Neural progenitor cell (in vitro differentiated cells): ENCODE measurements at regions not wholly inside any gene's neighbourhood (a gene's known extent, or its start where the extent isn't known, plus 50 kb on each side); places are given as distances from the start of the nearest gene placed in this dataset.

ENCODE experiments used
- CTCF ChIP-seq: fragments of 200-600 bp; sonication (generic); IDR thresholded peaks from 2 replicates; pipeline ENCODE4 v1.5.1; 2017; ENCODE audit warnings: antibody characterized with exemption, mild to moderate bottlenecking
- EZH2 ChIP-seq: fragments of 200-600 bp; sonication (generic); IDR thresholded peaks from 2 replicates; pipeline ENCODE4 v1.6.1; 2017; ENCODE audit warnings: antibody characterized with exemption, mild to moderate bottlenecking, moderate library complexity

- TF ChIP-seq CTCF (no peak), EZH2 (no peak)
Measured at GRCh38 chr17:77483128-77483598, 342.4 kb downstream of the SEC14L1 start.
